ENCODE measurements at regions not wholly inside any gene's neighbourhood (a gene's known extent, or its start where the extent isn't known, plus 50 kb on each side); places are given as distances from the start of the nearest gene placed in this dataset.

DNA sequence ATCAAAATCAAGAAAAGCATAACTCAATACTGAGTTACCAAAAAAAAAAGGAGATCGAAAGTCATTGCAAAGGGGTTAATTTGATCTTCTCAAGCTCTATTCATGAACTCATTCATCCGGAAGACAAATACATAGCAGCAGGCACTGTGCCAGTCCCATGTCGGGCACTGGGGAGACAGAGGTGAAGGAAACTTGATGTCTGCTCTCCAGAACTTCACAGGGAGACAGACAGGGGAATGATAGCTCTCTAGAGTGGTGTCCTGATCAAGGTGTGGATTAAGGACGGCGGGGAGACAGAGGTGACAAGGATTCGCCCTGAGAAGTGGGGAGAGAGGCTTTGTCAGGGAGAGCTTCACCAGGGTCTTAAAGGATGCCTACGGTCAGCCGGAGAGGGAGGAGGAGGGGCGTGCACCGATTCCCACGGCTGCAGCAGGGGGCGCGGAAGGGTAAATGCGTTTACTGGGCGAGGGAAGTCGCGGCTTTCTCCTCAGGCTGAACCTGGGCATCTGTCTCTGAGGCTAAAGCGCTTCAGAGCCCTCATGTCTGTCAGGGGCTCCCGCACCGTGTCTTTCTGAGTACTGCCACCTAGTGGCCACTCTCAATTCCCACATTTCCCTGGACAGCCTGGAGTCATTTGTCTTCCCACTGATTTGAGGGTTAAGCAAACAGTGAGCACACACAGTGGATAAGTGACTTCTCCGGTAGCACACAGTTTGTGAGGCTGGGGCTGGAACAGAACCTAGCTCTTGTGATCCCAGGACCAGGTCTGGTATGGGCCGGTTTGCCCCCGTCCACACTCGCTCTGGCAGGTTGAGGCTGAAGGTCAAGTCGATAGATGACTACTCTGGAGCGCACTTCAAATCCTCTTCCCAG lies 152.8 kb downstream of the TENT5C start:
- peaks cover 0 to 4% of the 10 kb centered on the region in 2 experiments for H3K27me3 ChIP-seq (ENCODE audit: control insufficient read depth in 1 of 2, insufficient read depth in 2 of 2, low read length in 2 of 2)
- H3K36me3 ChIP-seq (ENCODE audit: insufficient read depth, low read length), result no peaks in the 10 kb centered on the region
- no peaks in the 10 kb centered on the region for H3K9me3 ChIP-seq (ENCODE audit: control insufficient read depth in 1 of 2, insufficient read depth in 1 of 2, low read length in 2 of 2)
- TF ChIP-seq, protein P1, sequence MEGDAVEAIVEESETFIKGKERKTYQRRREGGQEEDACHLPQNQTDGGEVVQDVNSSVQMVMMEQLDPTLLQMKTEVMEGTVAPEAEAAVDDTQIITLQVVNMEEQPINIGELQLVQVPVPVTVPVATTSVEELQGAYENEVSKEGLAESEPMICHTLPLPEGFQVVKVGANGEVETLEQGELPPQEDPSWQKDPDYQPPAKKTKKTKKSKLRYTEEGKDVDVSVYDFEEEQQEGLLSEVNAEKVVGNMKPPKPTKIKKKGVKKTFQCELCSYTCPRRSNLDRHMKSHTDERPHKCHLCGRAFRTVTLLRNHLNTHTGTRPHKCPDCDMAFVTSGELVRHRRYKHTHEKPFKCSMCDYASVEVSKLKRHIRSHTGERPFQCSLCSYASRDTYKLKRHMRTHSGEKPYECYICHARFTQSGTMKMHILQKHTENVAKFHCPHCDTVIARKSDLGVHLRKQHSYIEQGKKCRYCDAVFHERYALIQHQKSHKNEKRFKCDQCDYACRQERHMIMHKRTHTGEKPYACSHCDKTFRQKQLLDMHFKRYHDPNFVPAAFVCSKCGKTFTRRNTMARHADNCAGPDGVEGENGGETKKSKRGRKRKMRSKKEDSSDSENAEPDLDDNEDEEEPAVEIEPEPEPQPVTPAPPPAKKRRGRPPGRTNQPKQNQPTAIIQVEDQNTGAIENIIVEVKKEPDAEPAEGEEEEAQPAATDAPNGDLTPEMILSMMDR (IDR thresholded peaks at IDR 0.05), result peak; percentile 95
- Mint-ChIP-seq H3K27me3 (peaks cover 36% of the 10 kb centered on the region), H3K36me3 (ENCODE audit: low read depth) (no peaks in the 10 kb centered on the region), H3K4me3 (peak overlapping the region; percentile 84), H3K27ac (no peak overlapping the region), H3K4me1 (ENCODE audit: low read depth) (peaks cover 10% of the 10 kb centered on the region), H3K9me3 (no peaks in the 10 kb centered on the region)
- ChIA-PET POLR2A (interaction anchor here (0.6 to 1.1 kb wide), 6 partner anchors 151 to 630 kb away, joined by 3 to 4 read pairs (median 3); no protein-coding TSS in a partner anchor), CTCF (interaction anchor here (0.7 to 2.4 kb wide), 5 partner anchors 145 to 249 kb away, joined by 3 to 23 read pairs (median 6); no protein-coding TSS in a partner anchor)
- intact Hi-C loops (cut with DNase I, micrococcal nuclease), result loop anchor here (1.0 to 10.0 kb wide), 5 partner anchors 136 to 636 kb away; partner anchors contain the start of genes TENT5C (in 1 of the 2) and TRIM45 (in 1 of the 2)
- no peak overlapping the region for H3K27ac ChIP-seq (ENCODE audit: low read depth in 1 of 2, low read length in 2 of 2)
- peaks cover 14% of the 10 kb centered on the region for H3K4me1 ChIP-seq (ENCODE audit: insufficient read depth, low read length)
- ATAC-seq (ENCODE audit: poor library complexity) (peak; percentile 86), DNase-seq (peak; percentile 48 to 83 (median 56))
- H3K4me3 ChIP-seq (ENCODE audit: low read length), result peak overlapping the region; percentile 52

DNA sequence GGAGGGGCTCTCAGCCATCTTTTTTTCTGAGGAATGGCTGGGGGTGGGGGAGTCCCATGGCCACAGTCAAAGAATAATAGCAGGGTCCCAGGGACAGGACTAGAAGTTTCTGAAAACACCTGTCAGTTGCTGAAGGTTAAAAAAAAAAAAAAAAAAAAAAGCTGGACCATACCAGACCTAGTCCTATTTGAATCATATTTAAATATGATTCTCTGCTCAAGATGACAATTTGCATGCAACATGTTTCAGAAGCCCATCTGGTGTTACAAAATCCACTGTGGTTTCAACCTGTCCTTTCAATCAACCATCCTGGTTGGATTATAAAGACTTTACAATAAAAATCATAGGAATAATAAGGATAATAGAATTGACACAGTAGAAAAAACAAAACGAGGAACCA lies 153.7 kb downstream of the TENT5C start:
- ChIA-PET POLR2A (no interaction called here), CTCF (interaction anchor here (0.7 to 2.4 kb wide), 4 partner anchors 133 to 249 kb away, joined by 3 to 23 read pairs (median 4); no protein-coding TSS in a partner anchor)
- H3K9me3 ChIP-seq (ENCODE audit: control insufficient read depth in 1 of 2, insufficient read depth in 1 of 2, low read length in 2 of 2), result no peaks in the 10 kb centered on the region
- no peak overlapping the region for H3K4me3 Mint-ChIP-seq
- H3K27ac ChIP-seq (ENCODE audit: low read depth in 1 of 2, low read length in 2 of 2), result no peak overlapping the region
- intact Hi-C loops (cut with DNase I, micrococcal nuclease), result loop anchor here (1.0 to 10.0 kb wide), 4 partner anchors 135 to 637 kb away; partner anchors contain the start of genes TENT5C (in 1 of the 2) and TRIM45 (in 1 of the 2)
- ATAC-seq (ENCODE audit: poor library complexity) (no peak), DNase-seq (no peak)
- no peak overlapping the region for H3K27ac Mint-ChIP-seq
- peaks cover 29% of the 10 kb centered on the region for H3K27me3 Mint-ChIP-seq
- peaks cover 0 to 2% of the 10 kb centered on the region in 2 experiments for H3K27me3 ChIP-seq (ENCODE audit: control insufficient read depth in 1 of 2, insufficient read depth in 2 of 2, low read length in 2 of 2)
- H3K36me3 ChIP-seq (ENCODE audit: insufficient read depth, low read length), result no peaks in the 10 kb centered on the region
- TF ChIP-seq, protein P1 (IDR thresholded peaks at IDR 0.05), result no peak
- H3K9me3 Mint-ChIP-seq, result no peaks in the 10 kb centered on the region
- H3K4me3 ChIP-seq (ENCODE audit: low read length), result no peak overlapping the region
- H3K36me3 Mint-ChIP-seq (ENCODE audit: low read depth), result no peaks in the 10 kb centered on the region
- H3K4me1 ChIP-seq (ENCODE audit: insufficient read depth, low read length), result peaks cover 8% of the 10 kb centered on the region
- H3K4me1 Mint-ChIP-seq (ENCODE audit: low read depth), result peaks cover 10% of the 10 kb centered on the region

- DNase-seq, result peak in 1 of 14 experiments; percentile 15
- no peak for ATAC-seq (ENCODE audit: poor library complexity)
- Histone ChIP-seq H3K36me3 (ENCODE audit: insufficient read depth, low read length) (no peaks in the 10 kb centered on the region), H3K4me3 (ENCODE audit: low read length) (no peak overlapping the region), H3K27me3 (ENCODE audit: control insufficient read depth in 1 of 2, insufficient read depth in 2 of 2, low read length in 2 of 2) (no peaks in the 10 kb centered on the region), H3K27ac (ENCODE audit: low read depth in 1 of 2, low read length in 2 of 2) (no peak overlapping the region), H3K4me1 (ENCODE audit: insufficient read depth, low read length) (peaks cover 8% of the 10 kb centered on the region), H3K9me3 (ENCODE audit: control insufficient read depth in 1 of 2, insufficient read depth in 1 of 2, low read length in 2 of 2) (no peaks in the 10 kb centered on the region)
- Mint-ChIP-seq H3K36me3 (ENCODE audit: low read depth) (no peaks in the 10 kb centered on the region), H3K27me3 (peaks cover 29% of the 10 kb centered on the region), H3K27ac (no peak overlapping the region), H3K4me1 (ENCODE audit: low read depth) (peaks cover 10% of the 10 kb centered on the region), H3K4me3 (no peak overlapping the region), H3K9me3 (no peaks in the 10 kb centered on the region)
- CTCF ChIA-PET, result interaction anchor here (0.7 kb wide), 1 partner anchor 134 kb away, joined by 3 read pairs; no protein-coding TSS in a partner anchor
- intact Hi-C loops (cut with DNase I, micrococcal nuclease), result no loop called here
- POLR2A ChIA-PET, result no interaction called here
- TF ChIP-seq, protein P1 (IDR thresholded peaks at IDR 0.05), result no peak
These were observed 154.2 kb downstream of the TENT5C start for GRCh38 chr1:117760069-117760468.

Measured in CD4-positive, alpha-beta T cell (primary cell).